ENCODE measurements at regions not wholly inside any gene's neighbourhood (a gene's known extent, or its start where the extent isn't known, plus 50 kb on each side); places are given as distances from the start of the nearest gene placed in this dataset.

DNA sequence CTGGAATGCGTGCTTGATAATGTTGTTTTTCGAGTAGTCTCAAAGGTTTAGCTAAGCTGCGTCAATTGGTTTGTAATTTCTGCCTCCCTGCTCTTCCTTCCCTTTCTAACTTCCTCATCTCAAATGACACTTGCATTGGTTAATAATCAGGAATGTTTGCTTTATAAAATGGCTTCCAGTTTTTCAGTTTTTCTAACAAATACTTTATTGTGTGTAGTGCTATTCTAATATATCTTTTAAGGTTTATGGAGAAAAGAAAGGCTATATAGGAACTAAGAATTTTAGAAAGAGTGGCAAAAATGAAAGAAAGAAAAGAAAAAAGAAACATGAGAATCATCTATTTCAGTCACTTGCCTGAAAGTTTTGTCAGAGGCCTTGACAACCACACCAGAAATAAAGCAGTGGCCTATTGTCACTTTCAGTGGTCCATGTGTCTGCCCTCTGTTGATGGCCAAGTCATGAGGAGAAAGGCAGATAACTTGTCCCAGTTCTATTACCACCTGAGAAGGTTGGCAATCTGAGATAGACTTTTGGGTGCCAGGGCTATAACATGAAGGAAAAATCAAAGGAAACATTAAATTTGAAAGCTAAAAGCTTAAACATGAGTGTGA, 221.9 kb upstream of the KITLG start:
- DNase-seq, result no peak

DNA sequence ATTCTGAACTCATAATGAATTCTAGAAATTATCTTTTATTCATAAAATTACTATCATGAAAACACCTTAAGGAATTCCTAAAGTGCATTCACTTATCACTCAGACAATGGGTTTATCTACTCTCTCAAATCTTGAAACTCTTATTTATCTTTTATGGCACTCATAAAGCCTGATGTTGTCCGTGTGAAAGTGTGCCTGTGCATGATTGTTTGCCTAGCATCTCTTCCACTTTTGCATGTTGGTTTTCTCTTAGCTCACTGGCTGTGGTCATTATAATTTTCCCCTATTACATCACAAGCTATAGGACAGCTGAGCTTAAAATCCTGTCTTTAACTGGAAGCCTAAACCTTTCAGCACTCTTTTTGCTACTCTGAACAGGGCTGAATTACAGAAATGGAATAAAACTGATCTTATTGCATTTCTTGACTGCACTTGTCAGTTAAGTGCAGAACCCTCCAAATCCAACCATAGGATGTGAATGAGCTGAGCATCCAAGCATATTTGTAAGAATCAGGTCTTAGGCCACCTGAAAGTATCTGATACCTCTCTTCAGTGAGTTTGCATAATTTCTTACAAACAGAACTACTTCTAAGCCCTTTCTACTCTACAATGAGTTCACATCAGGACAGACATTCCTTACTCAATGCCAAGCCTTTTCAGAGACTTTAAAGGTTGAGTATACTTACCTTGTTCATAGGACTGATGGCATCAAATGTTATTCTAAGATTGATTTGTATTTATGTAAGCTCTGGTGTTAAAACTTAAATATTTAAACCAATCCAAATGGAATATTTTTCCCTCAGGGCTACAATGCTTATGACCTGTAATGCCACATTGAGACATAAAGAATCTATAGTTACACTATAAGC, 221.2 kb upstream of the KITLG start:
- DNase-seq, result no peak

DNA sequence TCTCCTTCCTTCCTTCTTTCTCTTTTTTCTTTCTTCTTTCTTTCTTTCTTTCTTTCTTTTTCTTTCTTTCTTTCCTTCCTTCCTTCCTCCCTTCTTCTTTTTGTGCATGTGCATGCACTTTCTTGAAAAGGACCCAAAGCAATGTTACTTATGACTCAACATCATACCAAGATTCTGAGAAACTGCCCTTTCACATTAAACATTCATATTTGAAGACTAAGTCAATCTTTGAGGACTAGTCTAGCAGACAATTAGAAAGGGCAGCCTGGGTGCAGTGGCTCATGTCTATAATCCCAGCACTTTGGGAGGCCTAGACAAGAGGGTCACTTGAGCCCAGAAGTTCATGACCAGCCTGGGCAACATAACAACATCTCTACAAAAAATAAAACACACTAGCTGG, 212.8 kb upstream of the KITLG start:
- DNase-seq, result no peak

DNA sequence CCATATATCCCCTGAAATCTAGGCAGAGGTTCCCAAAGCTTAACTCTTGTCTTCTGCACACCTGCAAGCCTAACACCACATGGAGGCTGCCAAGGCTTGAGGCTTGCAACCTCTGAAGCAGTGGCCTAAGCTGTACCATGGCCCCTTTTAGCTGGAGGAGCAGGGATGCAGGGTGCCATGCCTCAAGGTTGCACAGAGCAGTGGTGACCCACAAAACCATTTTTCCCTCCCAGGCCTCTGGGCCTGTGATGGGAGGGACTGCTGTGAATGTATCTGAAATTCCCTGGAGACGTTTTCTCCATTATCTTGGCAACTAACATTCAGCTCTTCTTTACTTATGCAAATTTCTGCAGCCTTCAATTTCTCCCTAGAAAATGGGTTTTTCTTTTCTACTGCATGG, 210.0 kb upstream of the KITLG start:
- no peak for DNase-seq

DNA sequence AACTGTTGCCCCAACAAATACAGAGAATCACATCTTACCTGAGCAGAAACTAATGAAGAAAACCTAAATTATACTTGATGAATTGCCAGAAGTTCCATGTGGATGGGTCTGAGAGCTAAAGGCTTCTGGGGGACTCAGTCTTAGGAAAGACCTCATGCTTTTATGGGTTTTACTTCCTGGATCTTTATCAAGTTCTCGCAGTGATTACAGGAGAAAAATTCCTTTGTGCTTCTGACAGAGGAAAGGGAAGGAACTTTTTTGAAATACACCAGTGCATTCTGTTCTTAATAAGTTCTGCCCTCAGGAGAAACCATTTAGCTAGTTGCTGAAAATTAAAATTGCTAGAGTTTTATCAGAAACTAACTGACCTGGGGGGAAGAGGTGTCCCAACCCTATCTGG, 203.9 kb upstream of the KITLG start:
- DNase-seq, result no peak

DNA sequence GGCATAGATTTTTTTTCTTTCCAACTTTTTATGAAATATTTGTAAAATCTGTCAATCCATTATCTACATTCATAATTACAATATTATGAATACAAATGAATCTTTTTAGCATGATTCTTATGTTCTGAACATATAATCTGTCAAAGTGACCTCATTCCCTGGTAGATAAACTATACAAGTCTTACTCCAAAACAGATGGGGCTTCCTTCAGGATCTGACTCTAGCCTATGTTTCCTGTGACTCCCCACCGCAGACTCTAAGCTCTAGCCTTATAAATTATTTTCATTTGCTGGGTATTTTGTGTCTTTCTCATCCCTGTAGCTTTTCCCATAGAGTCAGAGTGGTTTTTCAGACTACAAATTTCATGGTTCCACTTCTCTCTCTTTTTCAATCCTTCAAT, 202.1 kb upstream of the KITLG start:
- no peak for DNase-seq

DNA sequence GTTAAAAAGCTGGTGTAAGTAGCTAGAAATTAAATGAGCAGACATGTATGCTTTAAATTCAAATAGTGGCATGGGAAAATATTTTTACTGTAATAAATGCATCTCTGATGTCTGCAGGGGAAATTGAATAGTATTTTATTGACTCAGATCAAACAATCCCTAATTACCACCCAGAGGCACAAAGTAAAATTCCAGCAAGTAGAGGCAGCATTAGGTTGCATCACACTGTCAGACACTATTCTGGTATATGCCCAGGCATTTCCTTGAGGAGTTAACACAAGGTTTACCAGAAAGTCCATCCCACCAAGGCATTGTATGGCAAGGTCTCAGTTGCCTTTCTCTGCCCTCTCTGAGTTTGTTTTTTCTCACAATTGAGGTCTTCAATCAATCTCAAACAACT, 201.6 kb upstream of the KITLG start:
- DNase-seq, result no peak

DNA sequence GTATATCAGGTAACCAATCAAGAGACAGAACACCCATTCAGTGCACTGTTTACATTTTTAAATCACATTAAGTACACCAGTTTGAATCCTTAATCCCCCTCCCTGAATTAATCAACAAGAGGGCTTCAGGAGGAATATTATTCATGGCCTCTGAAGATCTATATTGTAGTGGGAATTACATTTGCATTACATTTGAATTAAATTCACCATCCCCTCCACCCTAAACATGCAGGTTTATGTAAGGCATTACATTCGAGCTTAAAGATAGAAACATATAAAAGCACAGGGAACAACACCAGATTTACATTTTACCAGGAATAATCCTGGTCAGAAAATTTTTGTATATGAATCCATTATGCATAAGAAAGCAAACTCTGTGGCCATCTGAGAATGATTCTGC, 197.8 kb upstream of the KITLG start:
- no peak for DNase-seq

DNA sequence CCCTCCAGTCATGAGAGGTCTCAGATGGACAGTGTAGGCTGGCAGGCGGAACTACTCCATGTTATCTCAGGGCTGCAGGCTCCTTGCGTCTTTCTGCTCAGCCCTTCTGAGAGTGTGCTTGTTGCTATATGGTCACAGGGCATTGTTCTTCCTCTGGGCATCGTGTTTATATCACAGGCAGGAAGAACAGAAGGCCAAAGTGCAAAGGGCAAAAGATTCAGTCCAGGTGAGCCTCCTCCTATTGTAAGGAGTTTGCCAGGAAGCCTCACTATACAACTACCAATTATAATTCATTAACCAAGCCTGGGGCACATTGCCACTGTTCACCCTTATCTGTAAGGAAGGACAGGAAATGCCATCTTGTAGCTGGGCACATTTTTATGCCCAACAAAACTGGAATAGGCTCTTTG, 195.5 kb upstream of the KITLG start:
- DNase-seq, result no peak

DNA sequence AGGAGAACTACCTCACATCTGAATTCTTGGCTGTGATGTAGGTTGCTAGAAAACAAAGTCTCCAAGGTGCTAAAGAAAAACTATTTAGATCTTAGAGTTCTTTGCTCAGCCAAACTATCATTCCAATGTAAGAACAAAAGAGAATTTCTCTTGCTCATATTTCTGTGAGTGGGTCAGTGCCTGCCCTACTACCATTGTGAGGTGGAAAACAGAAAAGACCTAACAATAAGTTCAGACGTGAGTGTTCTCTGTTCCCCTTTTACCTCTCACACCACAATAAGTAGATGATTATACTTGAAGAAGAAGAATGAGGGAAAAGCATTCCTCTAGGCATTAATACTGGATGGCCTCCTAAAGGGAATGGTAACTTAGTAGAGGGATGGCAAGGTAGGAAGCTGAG, 187.4 kb upstream of the KITLG start:
- DNase-seq, result no peak

DNA sequence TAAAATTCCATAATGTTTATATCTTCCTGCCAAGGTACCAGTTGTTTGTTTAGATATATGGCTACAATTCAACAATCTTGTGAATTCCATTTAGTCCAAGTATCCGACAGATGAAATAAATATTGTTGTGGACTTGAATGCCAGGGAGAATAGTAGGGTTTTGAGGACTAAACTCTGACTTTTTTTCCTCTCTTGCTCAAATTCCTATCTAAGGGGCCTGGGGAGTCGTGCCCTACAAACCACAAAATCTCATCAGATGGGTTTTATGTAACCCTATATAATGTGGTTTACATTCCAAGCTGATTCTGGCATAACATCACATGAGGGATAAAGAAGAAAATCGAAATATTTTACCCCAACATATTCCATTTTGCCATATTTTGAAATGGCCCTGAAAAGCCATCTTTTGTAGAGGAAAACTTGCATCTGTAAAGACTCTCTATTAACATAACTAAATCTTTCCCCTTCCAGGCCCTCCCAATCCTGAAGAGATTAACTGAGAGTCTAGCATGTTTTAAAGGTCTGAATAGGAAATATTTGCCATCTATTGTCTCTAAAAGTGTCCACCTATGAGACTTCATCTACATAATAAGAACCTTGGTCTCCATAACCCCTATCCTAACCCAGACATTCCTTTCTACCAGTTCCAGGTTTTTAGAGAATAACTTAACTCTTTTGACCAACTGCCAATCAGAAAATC, 184.7 kb upstream of the KITLG start:
- no peak for DNase-seq

DNA sequence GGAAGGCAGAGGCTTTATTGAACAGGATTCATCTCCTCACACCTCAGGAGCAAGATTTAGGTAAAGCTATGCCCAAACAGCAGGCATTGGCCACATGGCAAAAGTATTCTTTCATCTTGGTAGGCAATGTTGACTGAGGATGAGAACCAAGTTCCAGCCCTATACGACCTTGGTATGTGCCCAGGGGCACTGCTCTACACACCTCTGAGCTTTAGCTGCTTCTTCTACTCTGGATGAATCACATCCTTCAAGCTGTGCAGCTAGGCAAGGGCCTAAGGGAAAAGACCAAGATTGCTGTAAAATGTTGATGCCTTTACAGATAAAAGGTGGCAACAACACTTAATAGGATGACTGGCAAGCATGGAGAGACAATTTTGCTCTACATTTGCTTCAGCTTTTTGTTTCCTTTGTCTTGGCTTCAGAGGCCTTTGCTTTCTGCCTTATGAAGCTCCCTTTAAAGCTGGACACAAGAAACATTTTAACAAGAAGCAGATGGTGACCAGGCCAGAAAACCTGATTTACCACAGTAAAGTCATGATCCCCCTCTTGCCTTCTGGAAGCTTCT, 183.3 kb upstream of the KITLG start:
- DNase-seq, result no peak

DNA sequence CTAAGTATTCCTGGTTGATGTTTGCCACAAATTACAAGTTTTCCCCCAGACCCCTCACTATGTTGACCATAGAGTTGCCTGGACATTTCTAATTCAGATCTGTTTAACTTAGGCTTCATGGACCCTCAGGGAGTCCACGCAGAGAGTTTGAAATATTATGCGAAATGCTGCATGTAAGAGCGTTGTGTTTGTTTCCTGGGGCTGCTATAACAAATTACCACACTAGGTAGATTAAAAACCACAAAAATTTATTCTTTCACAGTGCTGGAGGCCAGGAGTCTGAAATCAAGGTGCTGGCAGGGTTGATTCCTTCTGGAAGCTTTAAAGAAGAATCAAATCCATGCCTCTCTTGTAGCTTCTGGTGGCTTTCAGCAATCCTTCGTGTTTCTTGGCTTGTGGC, 177.9 kb upstream of the KITLG start:
- no peak for DNase-seq

DNA sequence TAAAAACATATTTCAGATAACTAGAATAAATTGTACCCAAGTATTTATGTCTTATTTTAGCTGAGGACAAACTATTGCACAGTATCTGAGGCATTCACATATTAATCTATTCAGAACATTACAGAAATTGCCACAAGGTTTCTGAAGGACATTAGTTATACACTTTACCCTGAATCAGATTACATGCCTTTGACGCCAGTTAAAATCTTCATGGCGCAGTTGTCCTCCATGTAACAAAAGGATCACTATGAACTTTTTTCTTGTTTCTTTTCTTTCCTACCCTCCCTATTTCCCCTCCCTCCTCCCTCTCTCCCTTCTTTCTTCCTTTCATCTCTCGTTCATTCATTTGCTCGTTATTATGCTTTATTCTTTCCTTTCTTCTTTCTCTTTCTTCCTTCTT, 176.6 kb upstream of the KITLG start:
- no peak for DNase-seq

DNA sequence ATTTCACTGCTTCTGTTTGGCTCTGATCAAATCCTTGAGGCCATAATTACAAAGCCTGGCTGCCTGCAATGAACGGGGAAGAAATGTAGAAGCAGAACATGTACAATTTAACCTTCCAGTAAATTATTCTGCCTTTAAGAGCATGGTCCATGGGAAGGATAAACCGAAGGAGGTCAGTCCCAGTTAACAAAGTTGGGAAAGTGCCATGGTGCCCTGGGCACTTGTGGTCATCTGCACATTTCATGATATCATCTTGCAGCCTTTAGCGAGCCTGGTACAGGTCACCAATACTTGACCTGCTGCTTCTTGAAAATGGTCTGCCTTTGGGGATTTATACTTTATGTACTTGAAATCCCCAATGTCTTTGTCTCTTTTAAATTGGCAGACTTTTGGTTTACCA, 175.9 kb upstream of the KITLG start:
- DNase-seq, result no peak

DNA sequence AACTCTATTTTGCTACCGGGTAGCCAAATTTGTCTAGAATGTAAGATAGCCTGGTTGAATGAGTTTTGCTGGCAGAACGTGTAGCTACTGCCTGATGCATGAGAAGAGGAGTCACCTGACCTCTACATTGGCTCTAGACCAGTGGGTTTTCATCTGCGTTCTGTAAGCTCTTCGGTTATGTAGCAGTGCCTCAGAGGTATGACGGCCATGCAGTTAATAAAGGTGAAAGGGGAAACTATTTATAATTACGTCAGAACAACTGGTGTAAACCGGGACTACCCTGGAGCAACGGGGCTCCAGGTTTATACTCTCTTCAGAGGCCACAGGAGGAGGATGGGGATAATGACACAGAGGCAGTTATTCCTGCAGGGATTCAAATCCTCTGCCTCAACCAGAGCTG, 173.4 kb upstream of the KITLG start:
- no peak for DNase-seq

DNA sequence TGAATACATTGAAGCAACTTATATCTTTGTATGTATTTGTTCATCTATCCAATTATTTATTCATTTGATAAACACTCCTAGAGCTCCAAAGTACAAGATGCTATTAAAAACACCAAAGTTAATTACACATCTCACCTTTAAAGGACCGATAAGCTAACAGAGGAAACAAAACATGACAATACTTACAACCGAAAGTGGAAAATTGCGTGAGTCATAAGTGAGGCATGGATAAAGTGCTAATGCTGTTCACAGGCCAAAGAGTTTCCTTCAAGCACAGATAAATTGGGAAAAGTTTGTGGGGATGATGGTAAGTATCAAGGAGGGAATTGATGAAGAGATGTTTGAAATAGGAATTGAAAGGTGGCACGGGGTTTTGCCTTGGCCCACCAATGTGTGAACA, 172.8 kb upstream of the KITLG start:
- DNase-seq, result no peak

DNA sequence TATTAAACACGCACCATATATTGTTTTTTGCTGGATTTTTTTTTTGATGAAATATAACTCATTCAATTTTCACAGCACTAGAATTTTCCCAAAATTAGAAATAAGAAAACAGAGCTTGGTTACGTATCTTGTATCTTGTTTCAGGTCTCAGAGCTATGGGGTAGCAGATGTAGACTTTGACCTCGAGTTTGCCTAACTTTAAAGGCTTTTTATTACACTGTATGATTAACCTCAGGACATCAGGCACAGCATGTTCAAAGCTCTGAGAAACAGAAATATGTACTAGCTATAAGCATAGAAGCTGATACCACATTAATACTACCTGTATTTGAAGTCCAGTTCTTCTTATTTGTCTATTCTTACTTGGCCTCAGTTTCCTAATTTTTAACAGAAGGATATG, 171.9 kb upstream of the KITLG start:
- DNase-seq, result no peak

DNA sequence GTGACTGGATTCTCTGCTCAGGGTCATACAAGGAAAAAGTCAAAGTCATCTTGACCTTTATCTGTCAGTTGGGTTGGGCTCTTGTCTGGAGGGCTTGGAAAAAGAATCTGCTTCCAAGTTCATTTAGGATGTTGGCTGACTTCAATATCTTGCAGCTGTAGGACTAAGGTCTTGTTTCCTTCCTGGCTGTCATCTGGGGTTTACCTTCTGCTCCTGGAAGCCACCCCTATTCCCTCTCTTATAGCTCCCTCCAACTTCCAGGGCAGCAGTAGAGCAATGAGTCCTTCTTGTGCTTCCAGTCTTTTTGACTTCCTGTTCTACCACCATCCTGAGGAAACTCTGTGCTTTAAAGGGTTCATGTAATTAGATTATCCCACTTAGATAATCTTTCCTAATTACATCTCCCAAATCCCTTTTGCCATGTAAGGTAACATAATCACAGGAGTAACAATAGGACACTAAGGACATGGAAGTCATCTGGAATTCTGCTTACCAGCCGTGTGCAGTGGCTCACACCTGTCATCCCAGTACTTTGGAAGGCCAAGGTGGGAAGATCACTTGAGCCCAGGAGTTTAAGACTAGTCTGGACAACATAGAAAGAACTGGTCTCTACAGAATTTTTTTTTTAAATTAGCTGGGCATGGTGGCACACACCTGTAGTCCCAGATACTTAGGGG, 170.7 kb upstream of the KITLG start:
- no peak for DNase-seq

DNA sequence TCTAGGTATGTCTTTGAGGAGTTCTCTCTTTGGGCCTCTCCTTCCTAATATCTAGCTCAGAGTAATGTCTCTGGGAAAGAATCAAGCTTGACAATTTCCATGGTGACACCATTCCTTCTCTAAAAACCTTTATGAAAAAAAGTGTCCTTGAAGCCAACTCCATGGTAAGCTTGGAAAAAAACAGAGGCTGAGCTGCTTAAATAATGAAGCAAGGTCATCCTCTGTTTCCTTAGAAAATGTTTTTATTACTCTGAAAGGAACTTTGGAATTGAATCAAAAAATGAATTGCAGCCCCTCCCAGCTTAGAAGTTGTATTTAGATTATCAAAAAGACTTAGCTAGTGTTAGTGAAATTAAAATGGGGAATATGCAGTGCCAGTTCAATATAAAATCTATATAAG, 166.1 kb upstream of the KITLG start:
- no peak for DNase-seq

DNA sequence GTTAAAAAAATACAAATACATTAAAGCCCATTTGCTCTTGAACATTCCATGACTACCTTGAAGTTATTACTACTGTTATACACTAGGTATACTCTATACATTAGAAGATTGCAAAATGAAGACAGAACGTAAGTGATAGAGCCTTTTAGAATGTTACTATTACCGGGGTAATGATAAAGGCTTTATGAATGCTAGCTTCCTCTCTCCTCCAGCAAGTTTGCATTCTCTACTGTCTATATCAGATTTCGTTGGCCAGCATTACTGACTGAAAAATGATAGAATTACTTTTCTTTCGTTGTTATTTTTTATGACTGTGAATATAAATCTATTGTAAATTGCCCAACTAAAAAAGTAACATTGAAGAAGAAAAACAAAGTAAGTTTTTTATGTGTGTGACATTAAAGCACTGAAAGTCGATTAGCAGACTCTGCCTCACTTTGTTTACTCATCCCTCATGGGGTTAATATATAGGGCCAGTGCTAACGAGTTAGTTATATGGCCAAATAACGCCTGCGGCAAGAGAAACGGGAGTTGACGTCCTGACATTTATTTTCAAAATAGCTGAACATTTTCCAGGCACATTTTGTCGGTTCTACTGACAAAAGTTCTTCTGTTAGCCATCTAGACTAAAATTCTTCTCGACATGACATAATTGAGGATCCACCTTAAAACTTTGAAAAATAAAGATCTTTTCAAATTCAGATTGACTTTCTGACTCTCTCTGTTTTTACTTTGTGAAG, 163.8 kb upstream of the KITLG start:
- no peak for DNase-seq

DNA sequence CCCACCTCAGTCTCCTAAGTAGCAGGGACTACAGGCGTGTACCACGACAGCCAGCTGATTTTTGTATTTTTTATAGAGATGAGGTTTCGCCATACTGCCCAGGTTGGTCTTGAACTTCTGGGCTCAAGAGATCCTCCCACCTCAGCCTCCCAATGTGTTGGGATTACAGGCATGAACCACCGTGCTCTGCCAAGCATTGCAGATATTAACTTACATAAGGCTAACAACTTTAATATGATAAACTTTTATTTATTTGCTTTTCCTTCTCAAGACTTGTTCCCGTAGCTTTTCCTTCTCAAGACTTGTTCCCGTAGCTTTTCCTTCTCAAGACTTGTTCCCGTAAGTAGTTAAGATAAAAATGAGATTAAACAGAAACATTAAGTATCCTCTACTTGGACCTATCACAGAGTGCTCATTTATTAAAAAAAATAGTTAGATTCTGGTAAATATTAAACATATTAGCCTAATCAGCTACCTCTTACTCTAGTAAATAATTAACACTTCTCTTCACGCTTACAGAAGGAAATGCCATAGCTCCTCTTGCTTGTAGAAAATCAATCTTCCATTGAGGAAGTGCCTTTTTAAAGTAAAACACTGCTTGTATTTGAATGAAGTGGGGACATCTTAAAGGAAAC, 157.7 kb upstream of the KITLG start:
- DNase-seq, result no peak

All from stimulated activated CD4-positive, alpha-beta T cell treated with anti-CD3 and anti-CD28 coated beads, Interleukin-4, amount 100 ng/mL, for 1 hour (primary cell).